ENCODE measurements at regions not wholly inside any gene's neighbourhood (a gene's known extent, or its start where the extent isn't known, plus 50 kb on each side); places are given as distances from the start of the nearest gene placed in this dataset.
"Not testable (repeated sequence)": the region's sequence is repeated elsewhere in the genome, so short reads cannot be mapped to it uniquely, and the experiment has no call there.

DNA sequence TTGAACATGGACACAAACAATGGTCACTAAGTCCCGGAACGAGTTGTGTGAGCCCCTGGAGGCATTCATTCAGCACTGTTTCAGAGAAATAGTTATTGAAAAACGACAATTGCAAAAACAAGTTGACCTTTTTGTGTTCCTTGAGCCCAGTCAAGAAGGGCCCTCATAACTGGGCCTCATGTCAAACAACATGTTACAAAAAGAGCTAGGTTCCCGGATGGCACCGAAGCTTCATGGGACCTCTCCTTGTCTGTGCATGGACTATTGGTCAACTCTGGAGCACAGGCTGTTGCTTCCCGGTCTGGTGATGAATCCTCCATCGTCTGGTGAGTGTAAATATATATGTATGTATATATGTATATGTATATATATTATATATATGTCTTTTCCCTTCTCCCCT lies 176.6 kb downstream of the ALG10 start:
- DNase-seq (ENCODE audit: low spot score): no peak

DNA sequence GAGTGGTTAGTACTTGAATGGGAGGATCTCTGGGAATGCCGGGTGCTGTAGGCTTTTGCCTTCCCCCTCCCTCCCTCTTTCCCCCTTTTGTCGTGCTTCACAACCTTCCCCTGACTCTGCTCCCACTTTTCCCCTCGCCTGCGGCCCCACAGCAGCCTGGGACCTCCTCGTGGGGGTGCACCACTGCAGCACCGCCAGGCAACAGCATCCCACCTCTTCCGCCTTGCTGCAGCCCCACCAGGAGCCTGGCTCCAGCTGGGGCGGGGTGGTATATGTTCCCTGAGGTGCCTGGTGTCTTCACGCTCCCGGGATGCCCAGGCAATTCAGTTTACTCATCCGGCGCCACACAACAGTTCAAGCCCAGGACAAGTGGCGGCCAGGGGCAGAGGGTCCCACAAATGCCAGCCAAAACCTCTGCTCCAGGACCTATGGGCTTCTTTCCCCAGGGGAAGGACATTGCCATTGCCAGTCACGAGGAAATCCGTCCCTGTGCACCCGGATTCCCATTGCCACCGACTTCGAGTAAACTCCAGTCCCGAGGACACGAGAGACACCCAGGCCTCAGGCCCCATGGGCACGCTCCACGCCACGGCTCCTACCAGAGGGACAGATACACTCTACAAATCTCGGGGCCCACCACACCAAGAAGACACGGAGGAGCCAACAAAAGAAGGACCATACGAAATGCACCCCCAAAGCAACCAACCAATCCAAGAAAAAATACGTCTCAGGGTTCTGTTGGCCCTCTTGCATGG lies 181.7 kb downstream of the ALG10 start:
- no peak for DNase-seq (ENCODE audit: low spot score)

DNA sequence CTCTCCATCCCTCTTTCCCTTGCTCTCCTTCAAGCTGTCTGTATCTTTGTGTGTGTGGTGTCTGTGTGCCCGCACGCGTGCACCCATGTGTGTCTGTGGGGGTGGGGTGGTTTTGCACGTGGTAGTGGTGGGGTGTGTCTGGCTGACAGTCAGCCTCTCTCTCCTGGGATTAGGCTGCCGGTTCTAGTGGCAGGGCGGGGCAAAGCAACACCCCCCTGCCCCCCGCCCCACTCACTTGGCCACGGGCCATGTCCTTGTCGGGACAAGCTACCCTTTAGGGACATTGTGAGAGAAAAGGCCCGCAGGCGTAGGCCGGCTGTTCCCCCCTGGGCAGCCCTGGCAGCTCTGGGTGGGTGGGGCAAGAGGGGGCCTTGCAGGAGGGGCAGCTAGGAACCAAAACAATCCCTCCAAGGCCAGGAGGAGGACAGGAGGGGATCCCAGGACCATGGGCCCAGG lies 182.6 kb downstream of the ALG10 start:
- DNase-seq (ENCODE audit: low spot score): no peak

DNA sequence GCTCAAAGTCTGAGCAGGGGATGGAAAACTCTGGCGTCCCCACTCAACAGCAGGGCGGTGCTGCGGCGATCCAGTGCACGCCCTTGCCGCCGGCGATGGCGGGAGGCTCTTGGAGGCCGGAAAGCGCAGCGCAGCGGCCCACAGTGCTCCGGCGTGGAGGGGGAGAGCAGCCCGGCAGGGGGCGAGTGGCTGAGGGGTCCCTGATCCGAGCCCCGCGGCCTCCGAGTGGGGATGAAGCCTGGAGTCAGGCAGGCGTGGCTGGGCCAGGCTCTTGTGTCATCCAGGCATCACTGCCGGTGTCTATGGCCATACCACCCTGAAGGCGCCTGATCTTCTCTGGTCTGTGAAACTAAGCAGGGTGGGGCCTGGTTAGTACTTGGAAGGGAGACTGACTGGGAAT lies 183.1 kb downstream of the ALG10 start:
- no peak for DNase-seq (ENCODE audit: low spot score)

DNA sequence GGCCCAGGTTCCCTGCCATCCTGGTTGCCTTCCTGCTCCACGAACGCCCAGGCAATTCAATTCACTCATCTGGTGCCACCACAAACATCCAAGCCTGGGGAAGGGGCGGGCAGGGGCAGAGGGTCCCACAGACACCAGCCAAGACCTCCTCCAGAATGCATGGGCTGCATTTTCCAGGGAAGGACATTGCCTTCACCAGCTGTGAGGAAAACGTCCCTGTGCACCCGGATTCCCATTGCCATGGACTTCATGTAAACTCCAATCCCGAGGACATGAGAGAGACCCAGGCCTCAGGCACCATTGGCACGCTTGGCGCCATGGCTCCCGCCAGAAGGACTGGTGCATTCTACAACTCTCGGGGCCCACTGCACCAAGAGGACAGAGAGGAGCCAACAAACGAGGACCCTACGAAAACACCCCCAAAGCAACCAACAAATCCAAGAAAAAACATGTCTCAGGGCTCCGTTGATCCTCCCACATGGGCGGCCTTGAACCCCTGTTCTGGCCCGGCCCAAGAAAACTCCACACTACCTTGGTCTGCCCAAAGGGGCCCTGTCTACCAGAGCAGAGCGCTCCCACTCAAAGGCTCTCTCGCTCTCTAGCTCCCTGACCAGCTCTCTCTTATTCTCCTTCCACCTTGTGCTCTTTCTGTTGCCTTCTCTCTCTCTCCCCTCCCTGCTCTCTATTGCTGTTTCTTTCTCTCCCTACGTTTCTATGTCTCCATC lies 183.9 kb downstream of the ALG10 start:
- no peak for DNase-seq (ENCODE audit: low spot score)

DNA sequence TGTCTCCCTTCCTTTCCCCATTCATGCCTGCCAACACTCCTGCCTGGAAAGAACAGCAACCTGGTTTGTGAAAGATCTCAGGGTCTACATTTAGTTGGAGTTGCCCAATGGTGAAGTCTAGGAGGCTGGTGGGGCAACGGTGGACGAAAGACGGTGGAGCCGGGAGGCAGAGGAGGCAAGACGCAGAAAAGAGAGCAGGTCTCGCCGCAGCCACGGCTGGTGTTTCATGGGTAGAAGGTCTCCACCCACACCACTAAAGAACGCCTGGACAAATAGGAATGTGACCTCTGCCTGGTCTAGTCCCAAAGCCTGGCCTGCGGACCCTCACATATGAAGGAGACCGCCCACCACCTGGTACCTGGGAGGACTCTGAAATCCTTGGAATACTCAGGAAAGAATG lies 185.6 kb downstream of the ALG10 start:
- no peak for DNase-seq (ENCODE audit: low spot score)

DNA sequence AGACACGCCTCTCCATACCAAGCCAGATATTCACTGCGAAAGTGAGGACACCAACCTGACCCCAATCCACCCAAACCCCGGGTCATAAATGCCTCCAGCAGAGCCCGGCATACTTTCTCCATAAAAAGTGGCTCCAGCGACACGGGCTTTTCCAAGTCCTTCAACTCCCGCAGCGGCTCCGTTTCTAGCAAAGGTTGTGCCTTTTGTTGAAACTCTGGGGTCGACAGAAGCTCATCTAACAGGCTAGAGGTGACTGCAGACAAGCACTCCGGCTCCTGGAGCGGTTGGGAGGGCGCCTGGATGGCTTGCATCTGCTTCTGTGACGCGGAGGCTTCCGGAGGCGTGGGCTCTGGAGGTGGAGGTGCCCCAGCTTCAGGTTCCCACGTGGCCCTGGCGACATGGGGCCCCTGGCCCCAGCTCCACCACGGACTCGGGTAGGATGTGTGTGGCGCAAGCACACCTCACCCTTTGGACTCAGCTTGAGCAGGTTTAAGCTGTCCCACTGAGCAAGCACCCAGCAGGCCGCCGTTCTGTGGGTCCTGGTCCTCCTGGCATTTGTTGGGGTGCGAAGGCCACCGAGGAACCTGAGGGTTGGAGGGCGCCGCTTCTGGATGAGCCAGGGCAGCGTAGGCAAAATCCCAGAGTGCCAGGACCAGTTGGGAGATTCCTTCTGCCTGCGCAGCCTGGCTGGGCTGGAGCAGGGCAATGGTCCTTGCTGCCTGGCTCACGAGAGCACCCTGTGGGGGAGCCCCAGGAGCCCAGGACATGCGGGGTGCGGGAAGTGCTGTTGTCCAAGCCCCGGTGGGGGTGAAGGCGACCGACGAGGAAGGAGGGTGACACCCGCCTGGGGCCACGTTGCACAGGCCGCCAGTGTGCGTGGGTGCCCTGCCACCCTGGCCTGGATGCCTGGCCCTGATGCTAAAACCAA lies 186.3 kb downstream of the ALG10 start:
- no peak for DNase-seq (ENCODE audit: low spot score)

DNA sequence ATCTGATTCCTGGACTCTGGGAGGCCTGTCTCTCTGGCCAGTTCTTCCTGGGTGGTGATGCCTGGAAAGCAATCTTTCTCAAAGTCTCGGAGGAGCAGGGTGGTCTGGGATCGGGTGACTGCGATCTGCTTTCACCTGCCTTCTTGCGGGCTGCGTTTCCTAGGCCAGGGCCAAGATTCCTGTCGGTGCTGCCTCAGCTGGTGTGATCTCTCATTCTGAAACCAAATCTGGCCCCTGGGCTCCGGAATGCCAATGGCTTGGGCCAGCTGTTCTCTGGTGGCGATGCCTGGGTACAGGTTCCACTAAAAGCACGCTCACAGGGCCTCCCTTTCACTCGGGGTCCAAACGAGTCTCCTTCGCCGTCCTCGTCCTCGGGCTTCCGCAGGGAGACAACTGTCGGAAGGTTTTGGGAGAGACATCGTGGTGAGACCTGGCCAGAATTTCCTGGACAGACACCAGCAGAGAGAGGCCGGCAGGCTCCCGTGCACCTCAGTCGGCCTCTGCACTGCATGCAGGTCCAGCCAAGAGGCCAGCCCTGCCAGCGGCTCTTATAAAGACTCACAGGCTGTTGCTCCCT lies 187.1 kb downstream of the ALG10 start:
- DNase-seq (ENCODE audit: low spot score): no peak

DNA sequence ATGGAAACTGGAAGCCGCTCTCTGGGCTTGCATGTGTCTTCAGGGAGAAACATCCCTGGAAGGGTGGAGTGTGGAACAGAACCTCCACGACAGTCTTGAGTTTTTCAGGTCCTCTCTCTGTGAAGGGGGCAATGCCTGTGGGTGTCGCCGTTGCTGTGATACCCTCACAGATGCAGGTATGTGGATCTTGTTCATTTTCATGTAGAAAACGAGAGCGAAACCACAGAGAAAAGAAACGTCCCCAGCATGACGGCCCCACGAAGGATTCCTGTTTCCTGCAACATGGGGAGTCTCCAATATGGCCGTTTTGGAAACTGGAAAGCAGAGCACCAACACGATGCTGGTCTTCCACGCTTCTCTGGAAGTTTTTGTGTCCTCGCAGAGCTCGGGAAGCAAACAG lies 187.9 kb downstream of the ALG10 start:
- no peak for DNase-seq (ENCODE audit: low spot score)

DNA sequence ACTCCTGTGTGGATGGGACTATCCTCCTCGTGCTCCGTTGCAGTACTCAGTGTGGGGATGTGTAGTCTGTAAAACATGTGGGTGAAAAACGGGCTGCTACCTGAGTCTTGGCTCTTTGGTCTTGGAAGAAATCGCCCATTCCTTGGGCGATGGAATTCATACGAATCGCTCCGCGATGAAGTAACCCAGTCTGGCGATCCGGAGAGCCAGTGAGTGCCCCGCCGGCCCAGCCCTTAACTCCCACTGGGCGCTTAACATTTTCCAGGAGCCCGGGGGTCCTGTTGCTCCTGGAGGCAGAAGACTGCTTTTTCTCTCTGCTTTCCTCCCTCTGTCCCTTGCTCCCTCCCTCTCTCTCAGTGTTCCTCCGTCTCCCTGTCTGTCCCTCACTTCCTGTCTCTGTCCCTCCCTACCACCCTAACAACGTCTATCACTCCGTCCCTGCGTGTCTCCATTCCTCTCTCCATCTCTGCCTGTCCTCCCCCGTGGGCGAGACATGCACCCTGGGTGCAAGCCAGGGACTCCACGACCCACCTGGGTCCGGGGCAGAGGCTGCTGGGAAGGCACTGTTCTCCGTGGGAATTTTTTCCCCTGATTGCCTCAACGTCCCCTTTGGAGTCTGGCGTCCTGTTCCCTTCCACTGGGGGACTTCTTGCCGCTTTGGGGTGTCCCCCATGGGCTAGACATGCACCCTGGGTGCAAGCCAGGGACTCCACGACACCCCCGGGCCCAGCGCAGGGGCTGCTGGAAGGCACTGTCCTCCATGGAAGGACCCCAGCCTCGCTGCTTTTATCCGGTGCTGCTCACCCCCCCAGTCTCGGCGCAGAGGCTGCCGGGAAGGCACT lies 188.6 kb downstream of the ALG10 start:
- no peak for DNase-seq (ENCODE audit: low spot score)

DNA sequence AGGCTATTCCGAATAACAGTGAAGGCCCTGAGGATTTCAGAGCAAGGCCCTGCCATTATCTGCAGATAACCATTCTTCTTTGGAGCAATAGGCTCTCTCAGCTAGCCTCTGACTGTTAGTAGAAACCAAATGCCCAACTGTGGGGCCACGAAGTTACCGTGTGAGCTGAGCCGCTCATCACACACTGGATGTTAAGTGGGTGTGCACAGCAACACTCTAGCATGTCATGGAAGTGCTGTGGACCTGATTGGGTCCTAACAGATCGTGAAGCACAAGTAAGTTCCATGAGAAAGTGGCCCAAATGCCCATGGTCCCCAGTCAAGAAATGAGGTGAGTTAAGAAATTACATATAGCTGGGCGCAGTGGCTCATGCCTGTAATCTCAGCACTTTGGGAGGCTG lies 190.4 kb downstream of the ALG10 start:
- no peak for DNase-seq (ENCODE audit: low spot score)

DNA sequence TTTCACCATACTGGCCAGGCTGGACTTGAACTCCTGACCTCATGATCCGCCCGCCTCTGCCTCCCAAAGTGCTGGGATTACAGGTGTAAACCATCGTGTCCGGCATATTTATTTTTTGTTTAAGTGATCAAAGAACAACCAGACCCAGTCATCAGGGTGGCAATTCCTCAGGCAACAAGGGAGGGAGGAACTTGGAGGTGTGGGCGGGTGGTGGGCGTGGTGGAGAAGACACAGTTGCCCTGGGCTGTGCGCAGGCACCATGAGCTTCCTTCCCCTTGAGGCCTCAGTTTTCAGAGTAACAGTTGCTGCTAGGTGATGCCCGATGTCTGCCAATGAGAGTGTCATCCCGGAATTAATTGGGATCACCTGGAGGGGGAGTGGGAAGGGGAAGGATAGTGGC lies 191.7 kb downstream of the ALG10 start:
- DNase-seq (ENCODE audit: low spot score): no peak

DNA sequence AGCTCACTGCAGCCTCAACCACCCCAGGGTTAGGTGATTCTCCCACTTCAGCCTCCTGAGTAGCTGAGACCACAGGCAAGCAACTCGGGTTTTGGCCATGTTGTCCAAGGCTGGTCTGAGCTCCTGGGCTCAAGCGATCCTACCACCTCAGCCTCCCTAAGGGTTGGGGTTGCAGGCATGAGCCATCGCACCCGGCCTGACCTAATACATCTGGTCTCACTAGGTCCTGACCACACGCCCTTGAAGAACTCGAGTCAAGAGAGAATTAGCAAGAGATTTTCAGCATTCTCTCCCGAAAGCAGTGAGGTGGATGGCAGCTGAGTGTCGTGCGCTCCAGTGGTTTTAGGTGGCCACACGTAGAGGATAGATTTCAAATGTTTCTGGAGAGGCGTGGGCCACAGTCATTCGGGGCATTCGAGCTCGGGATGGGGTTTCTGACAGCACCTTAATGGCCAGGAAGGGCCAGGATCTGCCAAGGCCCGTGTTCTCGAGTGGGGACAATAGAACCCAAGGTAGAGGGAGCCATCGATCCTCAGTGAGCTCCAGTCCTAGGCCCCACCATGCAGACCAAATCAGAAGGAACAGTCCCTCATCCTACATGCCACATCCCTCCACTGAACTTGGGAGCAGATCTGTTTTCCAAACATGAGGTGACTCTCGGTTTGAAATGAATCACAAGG lies 193.1 kb downstream of the ALG10 start:
- no peak for DNase-seq (ENCODE audit: low spot score)

DNA sequence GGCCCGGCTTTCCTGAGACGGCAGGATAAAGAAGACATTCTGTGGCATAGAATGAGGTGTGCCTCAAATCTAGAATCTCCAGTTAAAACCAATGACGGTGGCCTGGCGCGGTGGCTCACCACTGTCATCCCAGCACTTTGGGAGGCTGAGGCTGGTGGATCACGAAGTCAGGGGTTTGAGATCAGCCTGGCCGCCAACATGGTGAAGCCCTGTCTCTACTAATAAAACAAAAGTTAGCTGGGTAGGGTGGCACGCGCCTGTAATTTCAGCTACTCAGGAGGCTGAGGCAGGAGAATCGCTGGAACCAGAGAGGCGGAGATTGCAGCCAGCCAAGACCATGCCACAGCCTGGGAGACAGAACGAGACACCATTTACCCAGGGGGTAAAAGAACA lies 193.6 kb downstream of the ALG10 start:
- no peak for DNase-seq (ENCODE audit: low spot score)

DNA sequence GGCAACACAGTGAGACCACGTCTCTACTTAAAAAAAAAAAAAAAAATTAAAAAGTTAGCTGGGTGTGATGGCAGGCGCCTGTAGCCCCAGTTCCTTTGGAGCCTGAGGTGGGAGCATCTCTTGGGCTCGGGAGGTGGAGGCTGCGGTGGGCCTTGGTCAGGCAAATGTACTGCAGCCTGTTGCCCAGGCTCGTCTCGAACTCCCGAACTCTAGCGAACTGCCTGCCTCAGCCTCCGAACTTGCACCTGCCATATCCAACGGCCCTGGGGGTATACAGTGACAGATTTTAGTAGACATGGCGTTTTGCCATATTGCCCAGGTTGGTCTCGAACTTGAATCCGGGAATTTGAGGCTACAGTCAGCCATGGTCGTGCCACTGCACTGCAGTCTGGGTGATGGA lies 195.4 kb downstream of the ALG10 start:
- no peak for DNase-seq (ENCODE audit: low spot score)

DNA sequence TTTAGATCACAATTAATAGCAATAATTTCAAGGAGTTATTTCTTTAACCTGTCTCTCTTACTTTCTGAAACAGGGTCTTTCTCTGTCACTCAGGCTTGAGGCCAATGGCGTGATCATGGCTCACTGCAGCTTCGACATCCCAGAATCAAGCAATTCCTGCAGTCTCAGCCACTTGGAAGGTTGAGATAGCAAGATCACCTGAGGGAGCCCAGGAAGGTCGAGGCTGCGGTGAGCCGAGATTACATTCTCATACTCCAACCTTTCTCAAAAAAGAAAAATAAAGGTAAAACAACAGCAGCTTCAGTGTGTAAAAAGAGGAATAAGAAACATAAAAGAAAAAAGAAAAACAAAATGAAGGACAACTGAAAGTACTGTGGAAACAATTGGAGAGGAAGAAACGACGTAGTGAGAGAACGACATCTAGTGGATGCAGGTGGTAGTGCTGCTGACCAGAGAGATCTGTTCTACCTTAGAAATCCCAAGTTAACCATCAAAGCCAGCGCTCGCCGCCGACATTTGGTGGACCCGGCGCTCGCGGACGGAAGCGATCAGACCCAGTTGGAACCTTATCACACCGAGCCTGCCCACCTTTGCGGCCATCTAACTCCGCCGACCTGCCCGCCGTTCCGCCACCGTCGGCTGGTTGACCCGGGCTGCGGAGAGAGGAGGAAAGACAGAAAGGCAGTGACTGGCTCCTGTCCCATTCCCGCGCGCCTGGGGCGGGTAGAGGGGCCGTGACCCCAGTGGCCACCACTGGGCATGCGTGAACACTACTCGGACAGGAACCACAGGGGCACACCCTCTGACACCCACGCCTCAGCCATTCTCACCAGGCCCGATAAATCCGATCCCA lies 196.1 kb downstream of the ALG10 start:
- DNase-seq (ENCODE audit: low spot score): peak; percentile 74

DNA sequence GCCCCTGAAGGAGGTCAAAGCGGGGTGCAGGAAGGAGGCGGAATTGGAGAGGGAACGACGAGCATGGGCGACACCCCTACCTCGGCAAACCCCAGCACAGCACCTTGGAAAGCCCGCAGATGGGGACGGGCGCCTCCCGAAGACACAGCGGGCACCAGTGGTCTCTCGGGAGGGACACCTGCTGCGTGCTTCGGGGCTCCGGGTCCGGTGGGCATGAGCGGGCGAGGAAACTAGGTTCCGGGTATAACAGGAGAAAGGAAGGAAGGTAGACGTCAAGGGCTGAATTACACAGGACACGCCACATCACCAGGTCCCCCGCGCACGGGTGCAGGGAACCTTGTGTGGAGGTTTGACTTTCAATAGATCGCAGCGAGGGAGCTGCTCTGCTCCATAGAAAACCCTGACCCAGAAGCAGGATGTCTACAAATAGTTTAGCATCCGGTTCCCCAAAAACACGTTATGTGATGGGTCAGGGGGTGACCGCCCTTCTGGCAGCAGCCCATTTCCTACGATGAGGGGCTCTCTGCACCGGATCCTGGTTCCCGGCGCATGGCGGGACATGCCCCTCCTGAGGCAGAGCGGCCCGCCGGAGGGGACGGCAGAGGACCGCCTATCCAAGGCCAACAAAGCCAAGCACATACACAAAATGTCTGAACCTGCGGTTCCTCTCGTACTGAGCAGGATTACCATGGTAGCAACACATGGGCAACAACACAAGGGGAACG lies 196.9 kb downstream of the ALG10 start:
- no peak for DNase-seq (ENCODE audit: low spot score)

DNA sequence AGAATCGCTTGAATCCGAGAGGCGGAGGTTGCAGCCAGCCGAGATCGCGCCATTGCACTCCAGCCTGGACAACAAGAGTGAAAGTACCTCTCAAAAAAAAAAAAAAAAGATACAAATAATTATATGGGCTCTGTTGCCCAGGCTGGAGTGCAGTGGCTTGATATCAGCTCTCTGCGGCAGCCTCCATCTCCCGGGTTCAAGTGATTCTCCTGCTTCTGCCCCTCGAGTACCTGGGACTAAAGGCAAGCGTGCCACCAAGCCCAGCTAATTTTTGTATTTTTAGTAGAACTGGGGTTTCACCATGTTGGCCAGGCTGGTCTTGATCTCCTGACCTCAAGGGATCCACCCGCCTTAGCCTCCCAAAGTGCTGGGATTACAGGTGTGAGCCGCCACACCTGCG lies 197.8 kb downstream of the ALG10 start:
- DNase-seq (ENCODE audit: low spot score): not testable (repeated sequence)

DNA sequence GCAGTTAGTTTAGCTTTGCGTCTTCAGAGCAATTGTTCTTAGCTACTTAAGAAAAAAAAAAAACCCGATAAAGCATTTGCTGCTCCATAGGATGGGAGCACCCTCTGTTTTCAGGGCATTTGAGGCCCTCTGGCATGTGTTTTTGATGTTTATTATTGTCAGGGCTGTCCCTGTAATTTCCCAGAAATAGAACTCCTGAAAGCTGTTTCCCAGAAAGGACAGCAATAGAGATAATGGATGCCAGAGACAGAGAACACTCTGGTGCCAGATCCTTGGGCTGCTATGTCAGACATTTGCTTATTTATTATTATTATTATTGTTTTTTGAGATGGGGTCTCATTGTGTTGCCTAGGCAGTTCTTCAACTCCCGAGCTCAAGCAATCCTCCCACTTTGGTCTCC lies 201.3 kb downstream of the ALG10 start:
- no peak for DNase-seq (ENCODE audit: low spot score)

Measured in RKO (cell line).